Bronchial epithelial cell (primary cell): ENCODE measurements at regions not wholly inside any gene's neighbourhood (a gene's known extent, or its start where the extent isn't known, plus 50 kb on each side); places are given as distances from the start of the nearest gene placed in this dataset.

Experiments used
- DNase-seq: peaks from one replicate; pipeline ENCODE4 v3.0.0-alpha.2; 2010; ENCODE audit warnings: low read depth
- FAIRE-seq: peaks from 2 replicates; lab custom pipeline; 2011; peaks lifted over from hg19 to GRCh38; lab: Jason Lieb, UNC
- H3K27me3 ChIP-seq: 2 replicates; pipeline ENCODE4 v1.5.1; 2011; ENCODE audit warnings: low read length; ENCODE audit not compliant: control insufficient read depth, insufficient read depth
- H3K36me3 ChIP-seq: 2 replicates; pipeline ENCODE4 v1.5.1; 2011; ENCODE audit warnings: low read length; ENCODE audit not compliant: control insufficient read depth, insufficient read depth
- H3K4me3 ChIP-seq: 2 replicates; pipeline ENCODE4 v1.5.1; 2011; ENCODE audit warnings: mild to moderate bottlenecking, low read depth, low read length, control low read depth
- TF ChIP-seq, protein P1 (sequence below): IDR thresholded peaks from 2 replicates; pipeline ENCODE4 v1.5.1; 2011; ENCODE audit warnings: mild to moderate bottlenecking, moderate library complexity, low read length, control low read depth, inconsistent platforms; ENCODE audit not compliant: insufficient read depth, severe bottlenecking

DNA sequence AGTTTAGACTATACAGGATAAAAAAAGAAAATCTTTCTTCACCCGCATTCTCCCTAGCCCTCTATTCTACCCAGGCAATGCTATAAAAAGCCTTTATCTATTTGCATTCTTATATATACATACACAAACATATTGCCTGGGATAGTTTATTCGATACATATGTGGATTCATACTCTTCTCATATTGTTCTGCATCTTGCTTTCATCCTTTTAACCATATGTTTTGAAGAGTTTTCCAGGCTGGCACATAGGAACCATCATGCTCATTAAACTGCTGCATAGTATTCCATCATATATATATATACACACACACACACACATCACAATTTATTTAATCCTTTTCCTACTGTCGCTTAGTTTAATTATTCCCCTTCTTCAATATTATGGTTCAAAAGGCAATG lies 461.2 kb downstream of the NTRK2 start:
- TF ChIP-seq, protein P1, sequence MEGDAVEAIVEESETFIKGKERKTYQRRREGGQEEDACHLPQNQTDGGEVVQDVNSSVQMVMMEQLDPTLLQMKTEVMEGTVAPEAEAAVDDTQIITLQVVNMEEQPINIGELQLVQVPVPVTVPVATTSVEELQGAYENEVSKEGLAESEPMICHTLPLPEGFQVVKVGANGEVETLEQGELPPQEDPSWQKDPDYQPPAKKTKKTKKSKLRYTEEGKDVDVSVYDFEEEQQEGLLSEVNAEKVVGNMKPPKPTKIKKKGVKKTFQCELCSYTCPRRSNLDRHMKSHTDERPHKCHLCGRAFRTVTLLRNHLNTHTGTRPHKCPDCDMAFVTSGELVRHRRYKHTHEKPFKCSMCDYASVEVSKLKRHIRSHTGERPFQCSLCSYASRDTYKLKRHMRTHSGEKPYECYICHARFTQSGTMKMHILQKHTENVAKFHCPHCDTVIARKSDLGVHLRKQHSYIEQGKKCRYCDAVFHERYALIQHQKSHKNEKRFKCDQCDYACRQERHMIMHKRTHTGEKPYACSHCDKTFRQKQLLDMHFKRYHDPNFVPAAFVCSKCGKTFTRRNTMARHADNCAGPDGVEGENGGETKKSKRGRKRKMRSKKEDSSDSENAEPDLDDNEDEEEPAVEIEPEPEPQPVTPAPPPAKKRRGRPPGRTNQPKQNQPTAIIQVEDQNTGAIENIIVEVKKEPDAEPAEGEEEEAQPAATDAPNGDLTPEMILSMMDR: no peak
- H3K27me3 ChIP-seq: peaks cover 2% of the 10 kb centered on the region
- H3K36me3 ChIP-seq: no peaks in the 10 kb centered on the region
- no peak overlapping the region for H3K4me3 ChIP-seq
- no peak for DNase-seq
- FAIRE-seq: no peak

DNA sequence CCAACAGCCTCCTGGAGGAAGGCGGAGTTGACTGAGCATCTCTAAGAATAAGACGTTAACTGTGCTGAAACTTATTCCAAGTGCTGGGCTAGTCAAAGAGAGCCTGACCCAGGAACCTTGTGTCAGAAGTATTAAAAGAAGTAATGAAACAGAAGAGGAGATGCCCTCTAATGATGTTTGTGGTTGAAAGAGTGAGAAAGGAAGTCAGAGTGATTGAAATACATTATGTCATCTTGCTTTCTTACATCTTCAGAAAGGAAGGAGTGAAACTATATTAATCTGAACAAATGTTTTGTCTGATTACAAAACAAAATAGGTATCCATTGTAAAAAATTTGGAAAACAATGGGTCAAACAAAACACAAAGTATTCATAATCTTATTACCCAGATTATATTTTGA lies 460.7 kb downstream of the NTRK2 start:
- FAIRE-seq (no peak), DNase-seq (no peak)
- H3K36me3 ChIP-seq: no peaks in the 10 kb centered on the region
- H3K4me3 ChIP-seq: no peak overlapping the region
- TF ChIP-seq, protein P1: no peak
- peaks cover 2% of the 10 kb centered on the region for H3K27me3 ChIP-seq

DNA sequence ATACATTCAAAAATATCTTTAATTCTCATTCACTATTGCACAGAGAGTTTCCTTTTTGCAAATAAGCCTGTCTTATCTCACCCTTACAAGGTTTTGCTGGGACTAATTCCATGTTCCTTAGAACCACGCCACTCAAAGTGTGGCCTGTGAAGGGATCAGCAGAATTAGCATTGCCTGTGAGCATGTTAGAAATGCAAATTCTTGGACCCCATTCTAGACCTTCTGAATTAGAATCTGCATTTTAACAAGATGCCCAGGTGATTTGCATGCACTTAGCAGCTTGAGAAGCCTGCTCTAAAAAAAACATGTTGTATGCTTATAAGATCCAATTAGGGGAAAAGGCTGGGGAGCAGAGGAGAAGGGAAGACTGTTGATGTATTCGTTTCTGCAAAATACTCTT lies 460.0 kb downstream of the NTRK2 start:
- Histone ChIP-seq H3K36me3 (no peaks in the 10 kb centered on the region), H3K4me3 (no peak overlapping the region), H3K27me3 (peaks cover 2% of the 10 kb centered on the region)
- FAIRE-seq (no peak), DNase-seq (no peak)
- TF ChIP-seq, protein P1: no peak

DNA sequence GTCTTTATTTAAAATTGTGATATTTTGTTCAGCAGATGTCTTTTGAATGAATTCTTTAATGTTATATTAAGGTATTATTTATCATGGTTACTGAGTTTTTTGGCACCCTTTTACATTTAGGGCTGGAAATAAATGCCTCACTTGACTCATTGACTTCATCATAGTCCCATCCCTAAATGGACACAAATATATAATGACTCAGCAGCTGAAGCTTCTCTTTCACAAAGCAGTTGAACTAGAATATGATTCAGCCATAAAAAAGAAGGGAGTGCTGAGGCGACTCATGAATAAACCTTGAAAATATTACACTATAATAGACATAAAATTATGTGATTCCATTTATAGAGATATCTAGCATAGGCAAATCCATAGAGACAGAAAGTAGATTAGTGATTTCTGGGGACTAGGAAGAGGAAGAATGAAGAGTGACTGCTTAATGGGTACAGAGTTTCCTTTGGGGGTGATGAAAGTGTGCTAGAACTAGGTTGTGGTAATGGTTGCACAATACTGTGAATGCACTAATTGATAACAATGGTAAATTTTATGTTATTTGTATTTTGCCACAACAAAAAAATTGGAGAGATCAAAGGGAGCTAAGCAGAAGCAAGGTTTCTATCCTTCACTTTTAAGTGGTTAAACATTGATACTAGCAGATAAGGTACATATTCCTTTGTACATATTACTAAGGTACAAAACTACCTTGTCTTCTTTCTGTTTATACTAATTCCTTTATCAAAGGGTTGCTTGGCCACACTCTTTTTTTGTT lies 449.6 kb downstream of the NTRK2 start:
- Histone ChIP-seq H3K36me3 (no peaks in the 10 kb centered on the region), H3K27me3 (no peaks in the 10 kb centered on the region), H3K4me3 (no peak overlapping the region)
- FAIRE-seq (no peak), DNase-seq (peak; percentile 93)
- TF ChIP-seq, protein P1: no peak

DNA sequence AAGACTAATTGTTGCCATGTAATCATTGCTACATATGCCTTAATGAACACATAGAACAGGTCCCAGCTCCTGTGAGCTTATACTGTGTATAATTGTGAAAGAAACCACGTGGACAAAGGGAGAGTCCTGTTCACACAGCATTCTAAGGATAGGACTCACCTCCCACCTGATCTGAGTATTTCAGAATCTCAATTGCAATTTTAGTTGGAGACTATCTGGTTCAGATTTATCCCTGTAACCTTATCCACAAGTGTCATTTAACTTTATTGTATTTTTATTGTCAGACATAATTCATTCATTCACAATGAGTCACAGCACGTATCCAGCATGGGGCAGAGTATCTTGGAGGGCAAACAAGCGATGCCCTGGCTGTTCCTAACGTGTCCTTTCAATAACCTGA lies 448.3 kb downstream of the NTRK2 start:
- Histone ChIP-seq H3K4me3 (no peak overlapping the region), H3K27me3 (no peaks in the 10 kb centered on the region), H3K36me3 (no peaks in the 10 kb centered on the region)
- TF ChIP-seq, protein P1: no peak
- FAIRE-seq (no peak), DNase-seq (peak; percentile 78)

DNA sequence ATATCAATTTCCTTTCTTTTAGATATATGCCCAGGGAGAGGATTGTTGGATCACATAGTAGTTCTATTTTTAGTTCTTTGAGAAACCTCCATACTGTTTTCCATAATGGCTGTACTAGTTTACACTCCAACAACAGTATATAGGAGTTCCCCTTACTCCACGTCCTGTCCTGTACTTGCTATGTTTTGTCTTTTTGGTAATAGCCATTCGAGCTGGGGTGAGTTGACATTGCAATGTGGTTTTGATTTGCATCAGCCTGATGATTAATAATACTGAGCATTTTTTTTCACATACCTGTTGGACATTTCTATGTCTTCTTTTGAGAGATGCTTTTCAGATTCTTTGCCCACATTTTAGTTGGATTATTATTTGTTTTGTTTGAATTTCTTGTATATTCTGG lies 445.9 kb downstream of the NTRK2 start:
- FAIRE-seq: no peak
- Histone ChIP-seq H3K36me3 (no peaks in the 10 kb centered on the region), H3K4me3 (no peak overlapping the region), H3K27me3 (no peaks in the 10 kb centered on the region)
- peak; percentile 84 for DNase-seq
- TF ChIP-seq, protein P1: no peak
